CD4-positive, alpha-beta T cell treated with Interleukin-21 for 1 hour (primary cell): ENCODE measurements at regions not wholly inside any gene's neighbourhood (a gene's known extent, or its start where the extent isn't known, plus 50 kb on each side); places are given as distances from the start of the nearest gene placed in this dataset.
A peak's percentile ranks its signal among the peaks of the same experiment; 100 is the strongest.

Source experiments
- DNase-seq: peaks from one replicate; pipeline ENCODE4 v3.0.0-alpha.2; 2020

DNA sequence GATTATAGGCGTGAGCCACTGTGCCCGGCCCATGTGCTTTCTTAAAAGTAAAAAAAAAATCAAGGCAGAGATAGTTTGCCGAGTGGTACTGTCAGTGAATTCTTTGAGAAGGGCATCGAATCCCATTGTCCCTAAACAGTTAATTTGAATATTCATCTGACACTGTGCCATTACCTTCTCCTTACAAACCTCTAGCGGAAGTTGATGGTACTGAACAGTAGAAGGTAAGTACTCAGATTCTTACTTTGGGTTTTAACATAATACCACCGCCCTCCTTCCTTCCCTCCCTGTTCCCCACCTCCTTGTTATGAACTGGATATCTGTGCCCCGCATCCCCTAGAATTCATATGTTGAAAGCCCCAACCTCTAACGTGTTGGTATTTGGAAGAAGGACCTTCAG lies 58.2 kb upstream of the CLMP start:
- DNase-seq = no peak

DNA sequence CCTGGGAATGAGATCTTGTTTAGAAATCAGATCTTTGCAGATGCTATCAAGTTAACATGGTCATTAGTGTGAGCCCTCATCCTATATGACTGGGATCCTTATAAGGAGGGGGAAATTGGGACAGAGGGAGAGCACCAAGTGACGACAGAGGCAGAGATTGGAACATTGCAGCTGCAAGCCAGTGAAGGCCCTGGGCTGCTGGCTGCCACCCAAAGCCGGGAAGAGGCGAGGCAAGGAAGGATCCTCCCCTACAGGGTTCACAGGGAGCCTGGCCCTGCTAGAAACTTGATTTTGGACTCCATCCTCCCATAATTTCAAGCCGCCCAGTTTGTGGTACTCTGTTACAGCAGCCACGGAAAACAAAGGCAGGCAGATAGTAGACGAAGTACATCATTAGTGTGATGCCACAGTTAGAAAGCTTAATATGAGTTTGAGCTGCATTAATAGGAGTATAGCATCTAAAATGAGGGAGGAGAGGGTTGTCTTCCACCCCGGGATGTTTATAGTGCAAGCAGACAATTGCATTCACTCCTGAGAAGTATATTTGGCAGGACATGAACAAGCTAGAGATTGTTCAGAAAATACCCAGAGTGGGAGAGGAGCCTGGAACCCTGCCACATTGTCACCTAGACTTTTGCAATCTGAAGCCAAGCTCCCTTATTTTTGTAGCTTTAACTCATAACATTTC lies 56.8 kb upstream of the CLMP start:
- DNase-seq = no peak

DNA sequence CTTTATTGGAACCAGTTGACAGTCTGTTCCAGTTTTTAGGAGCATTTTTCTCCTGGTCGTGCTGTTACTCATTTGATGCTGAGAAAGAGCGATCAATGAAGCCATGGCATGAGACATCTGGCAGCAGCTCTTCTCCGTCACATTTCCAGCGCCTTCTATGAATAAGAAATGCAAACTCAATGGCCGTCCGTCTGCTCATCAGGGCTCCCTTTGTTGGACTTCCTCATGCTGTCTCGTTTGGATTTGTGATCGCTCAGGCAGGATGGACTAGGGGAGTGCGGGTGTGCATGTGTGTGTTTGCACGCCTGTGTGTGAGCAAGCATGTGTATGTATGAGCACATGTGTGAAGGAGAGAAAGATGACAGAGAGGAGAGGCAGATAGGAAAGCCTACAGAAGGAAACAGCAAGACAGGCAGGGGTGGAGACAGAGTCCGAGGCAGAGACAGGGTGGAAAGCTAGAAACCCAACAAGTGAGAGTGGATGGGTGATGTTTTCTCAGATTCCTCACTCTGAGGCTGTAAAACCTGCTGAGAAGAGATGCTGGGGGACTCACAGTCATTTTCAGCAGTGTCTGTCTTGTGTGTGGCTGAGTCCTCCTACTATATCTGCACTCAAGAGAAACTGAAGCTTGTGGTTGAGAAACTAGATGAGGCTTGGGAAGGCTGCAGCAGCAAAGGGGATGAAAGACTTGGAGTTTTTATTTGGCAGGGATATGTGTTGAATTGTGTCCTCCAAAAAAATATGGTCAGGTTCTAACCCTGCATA lies 56.0 kb upstream of the CLMP start:
- no peak for DNase-seq

DNA sequence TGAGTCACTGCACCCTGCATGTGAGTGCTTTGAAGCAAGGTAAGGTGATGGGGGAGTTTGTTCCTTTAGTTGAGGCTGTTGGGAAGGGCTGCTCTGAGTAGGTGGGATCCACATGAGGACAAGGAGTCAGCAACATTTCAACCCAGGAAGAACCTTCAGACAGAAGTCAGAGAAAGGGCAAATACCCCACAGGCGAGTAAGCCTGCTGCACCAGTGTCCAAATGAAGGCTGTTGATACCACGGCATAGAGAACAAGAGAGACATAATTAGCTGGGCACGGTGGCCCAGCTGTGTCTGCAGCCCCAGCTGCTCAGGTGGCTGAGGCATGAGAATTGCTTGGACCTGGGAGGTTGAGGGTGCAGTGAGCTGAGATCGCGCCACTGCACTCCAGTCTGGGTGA lies 54.3 kb upstream of the CLMP start:
- no peak for DNase-seq

DNA sequence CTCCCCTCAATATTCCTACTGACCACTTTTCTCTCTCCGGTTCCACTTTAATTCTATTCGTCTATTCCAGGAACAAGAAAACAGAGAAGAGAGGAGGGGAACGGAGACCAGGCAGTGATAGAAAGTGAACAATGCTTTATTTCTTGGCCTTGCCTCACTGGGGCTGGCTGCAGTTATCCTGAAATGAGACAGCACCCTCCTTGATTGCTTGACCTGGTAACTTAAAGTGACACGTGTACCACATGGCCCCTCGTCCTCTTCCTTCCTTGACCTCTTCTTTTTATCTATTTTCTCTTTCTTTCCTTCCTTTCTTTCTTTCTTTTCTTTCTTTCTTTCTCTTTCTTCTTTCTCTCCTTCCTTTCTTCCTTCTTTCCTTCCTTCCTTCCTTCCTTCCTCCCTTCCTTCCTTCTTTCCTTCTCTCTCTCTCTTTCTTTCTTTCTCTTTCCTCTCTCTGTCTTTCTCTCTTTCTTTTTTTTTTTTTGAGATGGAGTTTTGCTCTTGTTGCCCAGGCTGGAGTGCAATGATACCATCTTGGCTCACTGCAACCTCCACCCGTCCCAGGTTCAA lies 52.8 kb upstream of the CLMP start:
- no peak for DNase-seq

DNA sequence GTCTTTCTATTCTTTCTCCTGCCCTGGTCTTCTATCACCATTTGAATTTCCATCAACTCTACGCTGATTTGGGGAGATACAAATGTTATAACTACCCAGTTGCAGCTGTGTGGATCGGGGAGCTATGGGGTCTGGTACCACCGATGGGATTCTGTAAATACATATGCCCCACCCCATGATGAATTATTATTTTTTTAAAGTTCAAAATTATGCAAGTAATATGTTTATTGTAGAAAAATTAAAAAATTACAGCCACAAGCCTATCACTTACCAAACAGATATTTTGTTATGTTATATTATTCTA lies 52.4 kb upstream of the CLMP start:
- DNase-seq = no peak

DNA sequence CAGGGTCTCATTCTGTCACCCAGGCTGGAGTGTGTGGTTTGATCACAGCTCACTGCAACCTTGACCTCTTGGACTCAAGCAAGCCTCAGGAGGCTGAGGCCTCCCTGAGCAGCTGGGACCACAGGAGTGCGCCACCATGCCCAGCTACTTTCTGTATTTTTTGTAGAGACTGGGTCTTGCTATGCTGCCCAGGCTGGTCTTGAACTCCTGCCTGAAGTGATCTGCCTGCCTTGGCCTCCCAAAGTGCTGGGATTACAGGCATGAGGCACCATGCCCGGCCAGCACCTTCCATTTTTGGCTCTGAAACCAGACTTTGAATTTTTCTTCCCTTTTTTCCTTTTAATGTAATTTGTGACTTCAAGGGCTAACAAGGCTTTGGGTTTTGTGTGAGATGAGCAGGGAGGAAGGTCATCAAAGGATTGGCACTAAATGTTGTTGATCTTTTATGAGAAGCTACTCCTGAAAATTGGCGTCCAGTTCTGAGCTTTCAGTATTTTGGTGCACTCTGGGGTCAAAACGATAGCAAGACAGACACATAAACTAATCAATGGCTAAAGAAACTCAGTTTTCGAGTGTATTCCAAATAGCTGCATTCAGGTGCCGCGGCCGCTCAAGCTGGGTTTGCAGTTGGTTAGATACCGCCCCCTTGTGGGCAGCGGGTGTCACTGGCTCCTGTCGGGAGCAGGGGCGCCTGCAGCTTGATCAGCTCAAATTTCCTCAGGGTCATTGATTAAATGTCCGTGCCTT lies 51.9 kb upstream of the CLMP start:
- DNase-seq = peak; percentile 80

DNA sequence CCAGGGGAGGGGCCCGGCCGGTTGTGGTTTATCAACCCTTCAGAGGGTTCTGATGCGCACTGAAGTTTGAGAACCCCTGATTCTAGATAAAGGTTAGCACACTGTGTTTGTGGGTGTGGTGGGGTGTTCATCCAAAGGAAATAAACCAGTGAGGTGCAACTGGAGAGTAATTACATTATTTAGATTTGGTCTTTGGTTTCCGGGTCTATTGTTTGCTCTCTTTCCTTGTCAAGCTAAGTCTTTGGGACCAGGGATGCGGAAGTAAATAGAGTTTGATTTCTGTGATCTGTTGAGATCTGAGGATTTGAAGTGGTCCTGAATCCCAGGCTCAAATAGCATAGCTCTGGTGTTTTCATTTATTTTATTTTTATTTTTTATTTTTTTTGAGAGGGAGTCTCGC lies 50.5 kb upstream of the CLMP start:
- no peak for DNase-seq
